B cell (primary cell): ENCODE measurements at regions not wholly inside any gene's neighbourhood (a gene's known extent, or its start where the extent isn't known, plus 50 kb on each side); places are given as distances from the start of the nearest gene placed in this dataset.

Experiments
- ATAC-seq: fragments of 200-7000 bp; cut with Tn5 transposase; one replicate; pipeline ENCODE4 v1.10.0; 2021; ENCODE audit warnings: low read depth, mild to moderate bottlenecking, moderate number of reproducible peaks, moderate library complexity
- CTCF ChIA-PET: fragments of 350-600 bp; sonication (Branson Sonifier 250); formaldehyde crosslinking; loops from one replicate; lab custom pipeline; 2021; ENCODE audit warnings: antibody characterized with exemption, inconsistent platforms; lab: Charles Lee
- POLR2A ChIA-PET: fragments of 350-600 bp; sonication (Branson Sonifier 250); formaldehyde crosslinking; loops from one replicate; lab custom pipeline; 2021; ENCODE audit warnings: antibody characterized with exemption; lab: Charles Lee
- DNase-seq: peaks from one replicate; pipeline ENCODE4 v3.0.0; 2013
- H2AFZ ChIP-seq: 2 replicates; pipeline ENCODE4 v1.6.1; 2012; ENCODE audit warnings: mild to moderate bottlenecking, low read depth, low read length; ENCODE audit not compliant: insufficient read depth, poor library complexity, severe bottlenecking
- H3K27ac ChIP-seq, 2 donors: 1 replicate in 1 of 2; 2 replicates in 1 of 2; pipeline ENCODE4 v1.5.1; 2012 to 2013; ENCODE audit warnings: low read length in 2 of 2, mild to moderate bottlenecking in 2 of 2, moderate library complexity in 1 of 2
- H3K27me3 ChIP-seq, 4 experiments: fragments of 200-600 bp in 1 of 4; sonication (generic) in 1 of 4; replicated peaks in 1 of 4; 1 replicate in 2 of 4; 2 replicates in 2 of 4; pipeline versions ENCODE4 v1.6.1 to v1.7.0; 2013 to 2016; ENCODE audit warnings: low read length in 3 of 4, mild to moderate bottlenecking in 2 of 4, mixed read lengths in 1 of 4, moderate library complexity in 1 of 4; ENCODE audit not compliant: insufficient read depth in 4 of 4, control insufficient read depth in 3 of 4; ENCODE audit errors: control extremely low read depth in 1 of 4
- H3K36me3 ChIP-seq, 2 experiments: replicated peaks in 1 of 2; 1 replicate in 1 of 2; 2 replicates in 1 of 2; pipeline versions ENCODE4 v1.6.1 to v1.7.1; 2013; ENCODE audit warnings: low read length in 1 of 2; ENCODE audit not compliant: insufficient read depth in 2 of 2, control insufficient read depth in 1 of 2; ENCODE audit errors: control extremely low read depth in 1 of 2, extremely low read depth in 1 of 2
- H3K4me1 ChIP-seq, 2 donors: fragments of 200-600 bp in 1 of 2; sonication (generic) in 1 of 2; 1 replicate in 1 of 2; 2 replicates in 1 of 2; pipeline versions ENCODE4 v1.5.1 to v1.6.1; 2013 to 2017; ENCODE audit warnings: low read length in 2 of 2; ENCODE audit not compliant: control insufficient read depth in 2 of 2, insufficient read depth in 2 of 2
- H3K4me2 ChIP-seq: replicated peaks from 2 replicates; pipeline ENCODE3; 2012; ENCODE audit warnings: mild to moderate bottlenecking, low read depth, low read length; ENCODE audit not compliant: poor library complexity, severe bottlenecking
- H3K4me3 ChIP-seq, 5 experiments: fragments of 200-600 bp in 1 of 5; sonication (generic) in 1 of 5; 1 replicate in 3 of 5; 2 replicates in 2 of 5; pipeline versions ENCODE4 v1.5.1 to v1.7.0; 2011 to 2016; ENCODE audit warnings: low read length in 4 of 5, mild to moderate bottlenecking in 4 of 5, low read depth in 2 of 5, control low read depth in 1 of 5, moderate library complexity in 1 of 5; ENCODE audit not compliant: insufficient read depth in 1 of 5; ENCODE audit errors: control extremely low read depth in 1 of 5, extremely low read depth in 1 of 5
- H3K79me2 ChIP-seq: fragments of 200-600 bp; sonication (generic); one replicate; pipeline ENCODE4 v1.6.0; 2016; ENCODE audit warnings: low read length; ENCODE audit not compliant: control insufficient read depth, insufficient read depth
- H3K9ac ChIP-seq: fragments of 200-600 bp; sonication (generic); 2 replicates; pipeline ENCODE4 v1.6.1; 2017; ENCODE audit warnings: mild to moderate bottlenecking, low read length, moderate library complexity
- H3K9me3 ChIP-seq, 3 donors: one replicate each; pipeline versions ENCODE4 v1.6.1 to v1.7.1; 2013; ENCODE audit warnings: low read length in 2 of 3; ENCODE audit not compliant: control insufficient read depth in 2 of 3, insufficient read depth in 1 of 3; ENCODE audit errors: control extremely low read depth in 1 of 3
- H4K20me1 ChIP-seq: 2 replicates; pipeline ENCODE4 v1.6.0; 2012; ENCODE audit warnings: mild to moderate bottlenecking, low read length; ENCODE audit not compliant: insufficient read depth, control insufficient read depth, poor library complexity, severe bottlenecking
- H3K27ac Mint-ChIP-seq: one replicate; pipeline ENCODE4 v1.8.0; 2021; ENCODE audit warnings: mixed read lengths
- H3K27me3 Mint-ChIP-seq: one replicate; pipeline ENCODE4 v1.8.0; 2021; ENCODE audit warnings: mixed read lengths
- H3K4me1 Mint-ChIP-seq: one replicate; pipeline ENCODE4 v1.8.0; 2021; ENCODE audit warnings: mixed read lengths
- H3K4me3 Mint-ChIP-seq: one replicate; pipeline ENCODE4 v1.8.0; 2021; ENCODE audit warnings: mixed read lengths
- H3K9me3 Mint-ChIP-seq: one replicate; pipeline ENCODE4 v1.8.0; 2022; ENCODE audit warnings: mixed read lengths; ENCODE audit not compliant: insufficient read depth
- EZH2 ChIP-seq: IDR thresholded peaks from 2 replicates; pipeline ENCODE4 v1.6.1; 2012; ENCODE audit warnings: borderline replicate concordance, low read depth, mild to moderate bottlenecking, moderate library complexity, low read length; ENCODE audit not compliant: insufficient read depth, poor library complexity, severe bottlenecking
- WGBS: methylation state at CpG from one replicate; pipeline ENCODE4 v1.1.5; 2013; ENCODE audit warnings: missing lambda C conversion rate; ENCODE audit not compliant: insufficient coverage; 5-methylcytosine and 5-hydroxymethylcytosine counted together
- intact Hi-C: fragments of 100-400 bp; cut with micrococcal nuclease; formaldehyde crosslinking; loops from one replicate; pipeline ENCODE4 v1.10.0; 2022
- TF ChIP-seq, protein P1 (sequence below): fragments of 200-600 bp; IDR thresholded peaks from one replicate; pipeline ENCODE4 v1.8.0; 2022; ENCODE audit warnings: antibody characterized with exemption, mild to moderate bottlenecking

DNA sequence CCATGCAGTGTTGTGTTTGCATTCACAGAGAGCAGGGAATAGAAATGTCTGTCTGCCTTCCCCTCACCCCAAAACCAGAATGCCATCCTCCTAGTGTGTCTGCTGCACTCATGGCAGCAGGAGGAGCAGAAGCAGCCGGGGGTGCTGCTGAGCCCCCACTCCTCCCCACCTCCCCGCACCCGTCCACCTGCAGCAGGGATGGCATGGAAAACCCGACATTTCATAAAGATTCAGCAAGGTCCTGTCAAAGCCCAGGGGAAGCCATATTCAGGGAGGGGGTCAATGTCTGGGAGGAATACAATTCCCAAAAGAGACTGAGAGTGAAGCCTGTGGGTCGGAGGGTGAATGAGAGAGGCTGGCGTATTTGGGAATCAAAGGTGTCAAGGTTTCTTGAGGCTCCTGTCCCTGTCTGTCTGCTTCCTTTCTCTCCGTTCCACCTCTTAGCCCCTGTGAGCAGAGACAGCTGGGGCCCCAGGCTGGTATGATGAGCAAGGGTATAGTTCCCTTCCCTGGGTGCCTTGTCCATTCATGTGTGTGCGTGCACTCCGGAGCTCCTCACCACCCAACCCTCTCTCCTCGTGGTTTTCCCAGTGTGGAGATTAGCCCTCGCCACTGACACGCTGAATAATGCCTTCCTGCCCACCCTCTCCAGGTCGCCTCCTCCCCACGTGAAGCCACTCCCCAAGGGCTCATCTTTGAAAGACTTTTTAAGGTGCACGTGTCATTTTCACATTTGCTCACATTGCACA lies 133.5 kb upstream of the ZNF236 start:
- WGBS: 57% methylated on average over 8 of the region's 15 CpGs
- no peak for ATAC-seq

More for the DNA sequence above, 133.5 kb upstream of the ZNF236 start:
- TF ChIP-seq, protein P1, sequence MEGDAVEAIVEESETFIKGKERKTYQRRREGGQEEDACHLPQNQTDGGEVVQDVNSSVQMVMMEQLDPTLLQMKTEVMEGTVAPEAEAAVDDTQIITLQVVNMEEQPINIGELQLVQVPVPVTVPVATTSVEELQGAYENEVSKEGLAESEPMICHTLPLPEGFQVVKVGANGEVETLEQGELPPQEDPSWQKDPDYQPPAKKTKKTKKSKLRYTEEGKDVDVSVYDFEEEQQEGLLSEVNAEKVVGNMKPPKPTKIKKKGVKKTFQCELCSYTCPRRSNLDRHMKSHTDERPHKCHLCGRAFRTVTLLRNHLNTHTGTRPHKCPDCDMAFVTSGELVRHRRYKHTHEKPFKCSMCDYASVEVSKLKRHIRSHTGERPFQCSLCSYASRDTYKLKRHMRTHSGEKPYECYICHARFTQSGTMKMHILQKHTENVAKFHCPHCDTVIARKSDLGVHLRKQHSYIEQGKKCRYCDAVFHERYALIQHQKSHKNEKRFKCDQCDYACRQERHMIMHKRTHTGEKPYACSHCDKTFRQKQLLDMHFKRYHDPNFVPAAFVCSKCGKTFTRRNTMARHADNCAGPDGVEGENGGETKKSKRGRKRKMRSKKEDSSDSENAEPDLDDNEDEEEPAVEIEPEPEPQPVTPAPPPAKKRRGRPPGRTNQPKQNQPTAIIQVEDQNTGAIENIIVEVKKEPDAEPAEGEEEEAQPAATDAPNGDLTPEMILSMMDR: no peak
- no peak for TF ChIP-seq EZH2
- no peaks in the 10 kb centered on the region for H3K36me3 ChIP-seq
- peaks cover 0 to 4% (median 0%) of the 10 kb centered on the region in 4 experiments for H3K27me3 ChIP-seq
- no peaks in the 10 kb centered on the region for H4K20me1 ChIP-seq
- H3K79me2 ChIP-seq: no peaks in the 10 kb centered on the region
- H2AFZ ChIP-seq: no peak overlapping the region
- Mint-ChIP-seq H3K9me3 (no peaks in the 10 kb centered on the region), H3K27me3 (peaks cover 20% of the 10 kb centered on the region), H3K4me1 (no peaks in the 10 kb centered on the region), H3K4me3 (no peak overlapping the region), H3K27ac (no peak overlapping the region)
- H3K9me3 ChIP-seq: no peaks in the 10 kb centered on the region
- H3K4me2 ChIP-seq: no peak overlapping the region
- intact Hi-C loops: no loop called here
- H3K27ac ChIP-seq: no peak overlapping the region
- H3K4me3 ChIP-seq: no peak overlapping the region
- ChIA-PET POLR2A (no interaction called here), CTCF (interaction anchor here (1.3 kb wide), 1 partner anchor 290 kb away, joined by 5 read pairs; no protein-coding TSS in a partner anchor)
- DNase-seq: no peak
- no peak overlapping the region for H3K9ac ChIP-seq
- no peaks in the 10 kb centered on the region for H3K4me1 ChIP-seq
